Skin of body (tissue), 1 donor: ENCODE measurements at regions not wholly inside any gene's neighbourhood (a gene's known extent, or its start where the extent isn't known, plus 50 kb on each side); places are given as distances from the start of the nearest gene placed in this dataset.

Experiments
- DNase-seq: peaks from one replicate; lab custom pipeline; 2025; lab: John Stamatoyannopoulos, UW

- no peak for DNase-seq
Measured at GRCh38 chr20:24718277-24718676, 230.8 kb upstream of the CST7 start.

DNA sequence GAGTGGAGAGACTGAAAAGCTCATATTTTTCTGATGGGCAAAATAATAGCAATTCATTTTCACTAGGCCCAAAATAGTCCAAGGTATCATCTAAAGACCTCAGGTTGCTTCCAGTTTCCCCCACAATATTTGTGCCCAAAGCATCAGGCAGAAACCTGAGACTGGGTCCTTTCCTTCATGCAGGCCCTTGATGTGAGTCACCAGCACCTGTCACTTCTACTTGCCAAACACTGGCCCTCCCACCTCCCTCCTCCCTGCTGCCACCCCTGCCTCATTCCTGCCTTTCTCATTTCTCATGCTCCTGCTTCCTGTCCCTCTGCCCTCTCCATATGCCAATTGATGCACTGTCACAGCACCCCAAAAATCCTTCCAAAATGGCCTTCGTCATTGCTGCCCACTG, 230.4 kb upstream of the CST7 start:
- no peak for DNase-seq

GRCh38 chr20:24720957-24721356, 228.1 kb upstream of the CST7 start:
- no peak for DNase-seq

DNA sequence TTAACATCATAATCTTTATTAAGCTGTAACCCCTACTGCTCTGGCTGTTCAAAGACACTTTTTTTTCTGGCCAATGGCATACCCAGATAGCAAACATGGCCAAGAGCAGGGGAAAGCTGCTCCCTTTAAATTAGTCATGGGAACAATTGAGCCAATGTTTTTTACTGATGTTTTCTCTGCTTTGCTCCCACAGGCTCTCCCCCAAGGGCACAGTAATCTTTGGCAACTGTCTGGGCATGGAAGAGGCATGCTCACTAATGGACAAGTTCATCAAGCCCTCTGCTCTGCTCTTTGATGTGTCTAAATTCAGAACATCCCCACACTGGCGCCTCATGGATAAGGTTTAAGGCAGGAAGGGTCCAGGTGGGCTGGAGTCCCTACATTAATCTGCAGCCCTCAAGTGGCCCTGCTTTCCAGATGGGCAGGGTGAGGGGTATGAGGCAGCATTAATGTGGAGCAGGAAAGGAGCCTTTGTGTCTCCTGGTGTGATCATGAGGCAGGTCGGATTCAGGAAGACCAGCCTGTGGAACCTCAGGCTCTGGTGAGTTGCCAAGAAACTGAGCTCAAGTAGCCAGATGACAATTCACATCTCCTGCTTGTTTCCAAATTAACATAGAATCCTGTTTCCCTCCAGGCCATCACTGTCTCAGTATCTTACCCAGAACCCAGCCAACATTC, 227.0 kb upstream of the CST7 start:
- DNase-seq, result no peak

DNA sequence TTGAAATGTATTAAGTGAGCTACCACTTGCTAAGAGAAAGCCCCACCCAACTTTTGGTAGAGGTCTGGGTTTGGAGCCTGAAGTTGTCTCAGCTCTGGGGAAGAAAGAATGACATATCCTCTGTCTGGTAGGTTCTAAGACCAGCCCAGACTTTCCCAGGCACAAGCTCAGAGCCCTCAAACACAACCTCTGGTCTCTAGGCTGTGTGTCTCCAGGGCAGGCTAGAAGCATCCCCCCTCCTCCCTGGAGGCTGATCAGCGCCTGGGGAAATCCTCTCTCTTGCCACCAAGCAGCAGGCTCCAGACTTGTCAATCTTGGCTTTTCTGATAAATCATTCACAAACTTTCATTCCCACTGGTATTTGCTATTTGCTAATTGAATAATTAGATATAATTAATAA, 226.5 kb upstream of the CST7 start:
- no peak for DNase-seq

DNA sequence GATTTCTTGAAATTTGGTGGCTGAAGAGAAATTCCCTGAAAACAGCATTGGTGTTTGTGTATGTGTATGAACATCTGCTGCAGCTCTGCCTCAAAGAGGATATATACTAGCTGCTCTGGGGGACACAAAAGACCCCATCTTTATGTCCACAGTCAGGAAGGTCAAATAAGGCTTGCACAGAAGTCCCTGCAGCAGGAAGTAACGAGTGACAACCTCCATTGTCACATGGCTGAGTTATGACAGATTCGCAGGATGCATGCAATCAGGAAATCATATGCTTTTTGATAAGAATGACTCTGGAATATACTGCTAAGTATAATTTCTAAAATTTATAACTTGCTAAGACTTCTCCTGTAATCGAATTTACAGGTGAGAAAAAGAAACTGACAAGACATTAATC, 225.9 kb upstream of the CST7 start:
- no peak for DNase-seq

- DNase-seq, result no peak
Measured at GRCh38 chr20:24723647-24724352, 225.3 kb upstream of the CST7 start.

DNA sequence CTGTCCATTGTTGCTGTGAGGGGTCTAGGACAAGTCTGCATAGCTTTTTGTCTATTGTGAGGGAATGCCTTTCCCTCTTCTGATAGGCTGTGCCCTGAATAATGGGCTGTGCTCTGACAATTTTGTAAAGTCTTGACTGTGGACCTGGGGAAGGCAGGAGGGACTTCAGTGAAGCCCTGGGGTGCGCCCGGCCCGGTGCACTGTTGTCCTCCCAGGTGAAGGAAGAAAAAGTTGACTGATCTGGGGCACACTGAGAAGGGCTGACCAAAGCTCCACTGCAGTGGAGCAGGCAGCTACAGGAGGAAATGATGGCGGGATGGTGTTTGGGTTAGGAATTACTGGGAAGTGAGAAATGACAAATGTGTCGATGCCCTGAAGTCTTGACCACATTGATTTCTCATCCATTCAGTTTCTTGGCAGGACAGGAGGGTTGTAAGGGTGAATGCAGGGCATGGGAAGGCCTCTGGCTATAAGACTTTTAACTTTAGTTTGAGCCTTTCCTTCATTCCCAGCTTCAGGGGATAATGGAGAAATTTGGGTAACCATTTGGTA, 224.0 kb upstream of the CST7 start:
- no peak for DNase-seq

DNA sequence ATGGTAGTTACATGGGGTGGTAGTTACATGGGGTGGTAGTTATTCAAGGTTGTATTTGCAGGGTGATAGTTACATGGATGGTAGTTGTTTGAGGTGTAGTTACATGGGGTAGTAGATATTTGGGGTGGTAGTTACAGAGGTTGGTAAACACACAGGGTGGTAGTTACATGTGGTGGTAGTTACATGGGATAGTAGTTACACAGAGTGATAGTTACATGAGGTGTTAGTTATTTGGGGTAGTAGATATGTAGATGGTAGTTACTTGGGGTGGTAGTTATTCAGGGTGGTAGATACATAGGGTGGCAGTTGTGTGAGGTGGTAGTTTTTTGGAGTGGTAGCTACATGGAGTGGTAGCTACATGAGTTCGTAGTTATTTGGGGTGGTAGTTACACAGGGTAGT, 221.3 kb upstream of the CST7 start:
- no peak for DNase-seq

GRCh38 chr20:24729896-24730605, 219.0 kb upstream of the CST7 start:
- DNase-seq, result no peak

DNA sequence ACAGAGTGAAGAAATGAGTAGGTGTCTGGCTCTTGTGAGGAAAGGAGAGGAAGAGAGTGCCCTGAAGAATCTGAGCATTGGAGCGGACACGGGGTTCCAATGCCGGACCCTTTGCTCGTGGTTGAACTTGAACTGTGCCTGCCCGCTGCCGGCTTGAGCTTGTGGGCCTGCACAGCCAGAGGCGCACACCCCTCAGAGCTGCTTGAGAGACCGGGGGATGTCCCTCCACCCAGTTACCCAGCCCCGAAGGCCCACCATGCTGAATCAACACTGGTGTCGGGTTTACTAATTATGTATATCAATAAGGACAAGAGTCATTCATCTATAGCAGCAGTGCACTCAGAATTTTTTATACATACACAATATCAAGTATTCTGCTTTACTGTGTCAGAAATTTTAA, 218.3 kb upstream of the CST7 start:
- DNase-seq, result no peak

- no peak for DNase-seq
Measured at GRCh38 chr20:24731312-24731711, 217.8 kb upstream of the CST7 start.

DNA sequence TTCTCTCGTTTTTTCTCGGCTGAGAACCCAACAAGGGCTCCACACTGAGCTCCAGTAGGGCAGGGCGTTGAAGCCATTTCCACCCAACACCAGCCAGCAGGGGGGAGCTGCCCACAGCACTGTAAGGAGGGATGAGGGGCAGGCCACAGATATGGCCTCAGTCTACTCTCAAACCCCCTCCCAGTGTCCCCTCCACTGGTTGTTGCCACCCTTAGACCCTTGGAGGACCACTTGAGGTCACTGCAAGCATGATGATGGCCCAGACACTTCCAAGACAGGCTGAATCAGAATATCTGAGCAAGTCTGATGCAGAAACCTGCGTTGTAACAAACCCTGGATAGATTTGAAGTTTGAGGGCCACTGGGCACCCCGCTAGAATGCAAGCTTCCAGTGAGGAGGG, 217.0 kb upstream of the CST7 start:
- no peak for DNase-seq

DNA sequence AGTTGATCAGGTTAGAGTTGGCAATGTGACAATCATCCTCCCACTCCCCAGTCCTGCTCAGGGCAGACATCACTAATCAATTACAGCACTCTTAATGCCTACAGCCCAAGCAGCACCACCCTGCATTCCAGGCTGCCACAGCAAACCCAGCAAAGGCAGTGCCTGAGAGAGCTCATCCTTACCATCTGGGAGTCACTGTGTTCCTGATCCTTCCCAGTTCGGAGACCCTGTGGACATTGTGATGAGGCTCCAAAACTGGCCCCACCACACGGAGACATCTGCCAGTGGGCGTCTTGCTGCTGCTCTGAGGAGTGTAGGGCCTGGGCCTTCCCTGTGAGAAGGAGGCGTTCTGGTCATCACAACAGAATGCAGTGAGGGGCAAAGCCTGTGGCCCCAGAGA, 216.5 kb upstream of the CST7 start:
- DNase-seq, result no peak

DNA sequence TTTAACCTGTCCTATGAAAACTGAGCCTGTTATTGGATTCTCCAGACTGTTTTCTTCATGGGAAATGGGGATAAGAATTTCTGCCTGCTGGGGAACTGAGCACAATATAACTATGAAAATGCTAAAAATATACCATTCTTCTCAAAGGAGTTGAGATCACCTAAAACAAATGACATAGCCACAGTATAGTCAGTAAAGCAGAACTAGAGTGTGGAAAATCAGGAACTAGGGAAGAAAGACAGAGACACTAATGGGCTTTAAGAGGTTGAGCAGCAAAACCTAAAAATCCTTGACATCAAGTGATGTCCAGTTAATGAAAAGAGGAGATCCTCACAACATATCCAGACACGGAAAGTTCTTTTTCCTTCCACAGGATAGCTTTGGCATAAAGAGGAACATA, 215.7 kb upstream of the CST7 start:
- no peak for DNase-seq

- DNase-seq, result no peak
Measured at GRCh38 chr20:24734139-24734538, 214.9 kb upstream of the CST7 start.

DNA sequence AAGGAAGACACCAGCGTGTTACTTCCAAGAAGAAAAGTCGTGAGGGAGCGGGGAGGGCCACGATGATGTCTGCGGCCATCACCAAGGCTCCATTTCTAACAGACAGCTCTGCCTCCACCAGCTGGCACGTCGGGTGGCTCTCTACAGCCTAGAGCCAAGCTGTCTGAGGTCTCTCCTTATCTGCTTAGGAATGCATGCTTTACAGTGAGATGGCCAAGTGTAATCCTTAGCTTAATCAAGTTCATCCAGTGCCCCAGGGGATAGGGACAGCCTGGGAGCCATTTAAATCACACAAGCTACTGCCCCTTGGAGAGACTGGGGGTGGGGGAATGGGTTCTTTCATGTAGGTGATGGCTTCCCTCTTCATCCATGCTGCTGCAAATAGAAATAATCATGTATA, 213.8 kb upstream of the CST7 start:
- DNase-seq, result no peak

DNA sequence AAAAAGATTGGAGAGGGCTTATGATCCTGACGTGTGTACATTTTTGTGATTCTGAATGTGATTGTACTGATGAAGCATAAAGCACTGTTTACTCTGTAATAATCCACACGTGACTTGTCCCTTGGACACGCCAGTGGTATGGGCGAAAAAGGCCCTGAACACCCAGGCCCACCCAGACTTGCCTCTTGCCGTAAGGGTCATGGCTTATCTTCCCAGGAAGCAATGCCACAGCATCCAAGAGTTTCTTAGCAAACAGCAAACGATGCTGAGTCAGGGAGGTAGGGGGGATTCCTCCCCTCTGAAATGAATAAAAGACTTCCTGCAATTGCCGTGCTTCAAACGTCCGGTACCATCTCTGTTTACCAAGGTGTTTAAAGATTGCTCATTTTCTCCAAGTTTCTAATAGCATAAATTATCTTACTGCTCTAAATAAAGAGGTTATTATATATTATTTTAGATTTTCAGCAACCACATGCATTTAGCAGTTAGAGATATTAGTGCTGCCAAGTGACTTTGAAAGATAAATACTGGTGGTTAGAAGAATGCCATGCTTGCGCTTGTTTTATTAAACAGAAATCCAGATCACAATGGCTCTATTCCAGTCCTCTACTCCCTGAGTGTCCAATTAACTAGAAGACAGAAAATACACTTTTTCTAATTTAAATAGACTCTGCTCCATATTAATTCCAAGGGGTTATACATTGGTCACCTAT, 212.8 kb upstream of the CST7 start:
- DNase-seq, result no peak

GRCh38 chr20:24736844-24737211, 212.2 kb upstream of the CST7 start:
- DNase-seq, result no peak

GRCh38 chr20:24737212-24737850, 211.7 kb upstream of the CST7 start:
- DNase-seq, result no peak

DNA sequence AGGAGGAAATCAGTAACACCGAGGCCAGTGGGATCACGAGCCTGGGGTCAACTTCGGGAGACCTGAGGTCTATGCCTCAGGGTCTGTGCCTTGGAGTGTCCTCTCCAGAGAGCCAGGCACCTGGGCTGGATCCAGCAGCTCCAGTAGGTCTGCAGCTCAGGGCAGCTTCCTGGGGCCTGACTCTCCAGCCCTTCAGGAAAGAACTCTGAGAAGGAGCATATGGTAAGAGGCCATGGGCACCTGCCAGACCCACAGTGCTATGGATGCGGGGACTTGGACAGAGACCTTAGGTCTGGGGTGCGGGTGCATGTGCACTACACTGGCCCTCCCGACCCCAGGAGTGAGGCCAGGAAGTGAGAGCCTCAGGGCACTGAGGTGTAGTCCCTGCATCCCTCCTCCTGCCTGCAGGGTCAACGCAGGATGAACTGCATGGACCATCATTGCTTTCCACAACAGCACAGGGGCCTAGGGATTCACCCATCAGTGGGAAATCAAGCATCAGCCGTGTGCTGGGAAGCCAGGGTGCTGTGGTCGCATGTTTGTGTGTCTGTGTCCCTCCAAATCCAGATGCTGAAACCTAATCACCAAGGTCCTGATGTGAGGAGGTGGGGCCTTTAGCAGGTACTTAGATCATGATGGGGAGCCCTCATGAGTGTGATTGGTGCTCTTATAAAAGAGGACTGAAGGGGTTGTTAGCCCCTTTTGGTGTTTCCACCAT, 210.9 kb upstream of the CST7 start:
- no peak for DNase-seq
